ENCODE measurements at regions not wholly inside any gene's neighbourhood (a gene's known extent, or its start where the extent isn't known, plus 50 kb on each side); places are given as distances from the start of the nearest gene placed in this dataset.

DNA sequence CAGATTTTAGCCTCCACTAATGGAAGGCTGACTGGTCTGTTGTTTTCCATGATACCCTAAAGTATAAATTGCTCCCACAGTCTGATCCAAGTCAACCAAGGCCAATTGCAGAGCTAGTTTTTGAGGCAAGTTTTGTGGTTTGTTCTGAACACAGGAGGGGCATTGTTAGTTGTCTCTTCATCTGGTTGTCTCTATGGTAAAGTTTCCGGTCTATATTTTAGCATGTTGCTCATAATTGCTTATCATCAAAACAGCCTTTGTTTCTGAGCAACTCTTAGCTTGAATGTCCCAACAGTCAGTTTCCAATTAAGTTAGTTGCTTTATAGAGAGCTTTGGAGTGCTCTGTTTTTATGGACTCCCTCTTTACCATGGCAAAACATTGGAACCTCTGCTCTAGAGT is 217.6 kb upstream of the CARD18 start:
- TF ChIP-seq POLR2AphosphoS5 (IDR thresholded peaks at IDR 0.05; ENCODE audit: borderline replicate concordance, low read depth, low read length) (no peak), EZH2 (IDR thresholded peaks at IDR 0.05) (no peak)
